CD4-positive, alpha-beta T cell (primary cell): ENCODE measurements at regions not wholly inside any gene's neighbourhood (a gene's known extent, or its start where the extent isn't known, plus 50 kb on each side); places are given as distances from the start of the nearest gene placed in this dataset.

ENCODE experiments used
- ATAC-seq: fragments of 200-7000 bp; cut with Tn5 transposase; one replicate; pipeline ENCODE4 v1.10.0; 2022; ENCODE audit warnings: mild to moderate bottlenecking; ENCODE audit not compliant: poor library complexity
- CTCF ChIA-PET: fragments of 350-600 bp; sonication (Branson Sonifier 250); formaldehyde crosslinking; loops from one replicate; lab custom pipeline; 2021; ENCODE audit warnings: antibody characterized with exemption, inconsistent platforms; lab: Charles Lee
- POLR2A ChIA-PET: fragments of 350-600 bp; sonication (Branson Sonifier 250); formaldehyde crosslinking; loops from one replicate; lab custom pipeline; 2021; ENCODE audit warnings: antibody characterized with exemption, inconsistent platforms; lab: Charles Lee
- DNase-seq, 14 experiments: peaks; one replicate each; pipeline ENCODE4 v3.0.0-alpha.2; 2013 to 2020; ENCODE audit warnings: mixed read lengths in 2 of 14
- H3K27ac ChIP-seq, 2 donors: one replicate each; pipeline versions ENCODE4 v1.5.1 to v1.7.0; 2013; ENCODE audit warnings: low read length in 2 of 2, low read depth in 1 of 2, mild to moderate bottlenecking in 1 of 2
- H3K27me3 ChIP-seq, 2 experiments: 1 replicate in 1 of 2; 2 replicates in 1 of 2; pipeline versions ENCODE4 v1.6.1 to v1.7.0; 2013; ENCODE audit warnings: low read length in 2 of 2, control low read depth in 1 of 2, mild to moderate bottlenecking in 1 of 2, moderate library complexity in 1 of 2; ENCODE audit not compliant: insufficient read depth in 2 of 2, control insufficient read depth in 1 of 2
- H3K36me3 ChIP-seq: one replicate; pipeline ENCODE4 v1.6.1; 2013; ENCODE audit warnings: low read length, control low read depth; ENCODE audit not compliant: insufficient read depth
- H3K4me1 ChIP-seq: one replicate; pipeline ENCODE4 v1.6.1; 2013; ENCODE audit warnings: low read length, control low read depth; ENCODE audit not compliant: insufficient read depth
- H3K4me3 ChIP-seq: one replicate; pipeline ENCODE4 v1.5.1; 2013; ENCODE audit warnings: mild to moderate bottlenecking, low read length, moderate library complexity
- H3K9me3 ChIP-seq, 2 experiments: 1 replicate in 1 of 2; 2 replicates in 1 of 2; pipeline versions ENCODE4 v1.6.1 to v1.7.0; 2013; ENCODE audit warnings: low read length in 2 of 2, mild to moderate bottlenecking in 2 of 2, control low read depth in 1 of 2, moderate library complexity in 1 of 2; ENCODE audit not compliant: control insufficient read depth in 1 of 2, insufficient read depth in 1 of 2
- H3K27ac Mint-ChIP-seq: one replicate; pipeline ENCODE4 v1.8.0; 2020; ENCODE audit warnings: mixed read lengths
- H3K27me3 Mint-ChIP-seq: one replicate; pipeline ENCODE4 v1.8.0; 2021; ENCODE audit warnings: mixed read lengths
- H3K36me3 Mint-ChIP-seq: one replicate; pipeline ENCODE4 v1.8.0; 2021; ENCODE audit warnings: low read depth, mixed read lengths
- H3K4me1 Mint-ChIP-seq: one replicate; pipeline ENCODE4 v1.8.0; 2021; ENCODE audit warnings: low read depth, mixed read lengths
- H3K4me3 Mint-ChIP-seq: one replicate; pipeline ENCODE4 v1.8.0; 2020; ENCODE audit warnings: mild to moderate bottlenecking, mixed read lengths
- H3K9me3 Mint-ChIP-seq: one replicate; pipeline ENCODE4 v1.8.0; 2020; ENCODE audit warnings: mixed read lengths
- intact Hi-C, 2 experiments: fragments of 100-400 bp; cut with DNase I in 1 of 2; cut with micrococcal nuclease in 1 of 2; formaldehyde crosslinking; loops; one replicate each; pipeline versions ENCODE4 v1.15.1 to v1.9.0; 2023 to 2025; cut with DNase I, micrococcal nuclease
- TF ChIP-seq, protein P1 (sequence below): fragments of 200-600 bp; IDR thresholded peaks from one replicate; pipeline ENCODE4 v1.8.0; 2022; ENCODE audit warnings: antibody characterized with exemption, mild to moderate bottlenecking

DNA sequence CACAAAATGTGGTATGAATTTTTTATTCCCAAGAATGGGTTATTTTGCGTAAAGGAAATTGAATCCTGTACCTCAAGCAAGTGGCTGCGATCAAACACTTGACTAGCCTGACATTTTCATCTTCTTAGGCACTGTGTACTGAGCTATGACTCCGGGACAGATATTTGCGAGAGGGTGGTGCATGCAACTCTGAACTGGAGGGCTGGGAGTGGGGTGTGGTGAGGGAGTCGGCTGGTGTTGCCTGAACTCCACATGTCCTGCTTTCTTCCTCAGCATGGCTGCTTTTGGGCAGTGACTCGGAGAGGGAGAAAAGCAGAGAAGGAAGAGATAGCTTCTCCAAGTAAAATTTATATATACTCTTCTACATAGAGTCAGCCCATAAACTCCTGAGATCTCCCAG lies 68.5 kb upstream of the GATB start:
- intact Hi-C loops, result no loop called here
- Histone ChIP-seq H3K36me3 (no peaks in the 10 kb centered on the region), H3K4me1 (no peaks in the 10 kb centered on the region), H3K27me3 (no peaks in the 10 kb centered on the region), H3K4me3 (no peak overlapping the region), H3K27ac (no peak overlapping the region), H3K9me3 (no peaks in the 10 kb centered on the region)
- DNase-seq, result no peak
- H3K27me3 Mint-ChIP-seq, result no peaks in the 10 kb centered on the region
- no peaks in the 10 kb centered on the region for H3K9me3 Mint-ChIP-seq
- no peaks in the 10 kb centered on the region for H3K36me3 Mint-ChIP-seq
- H3K27ac Mint-ChIP-seq, result no peak overlapping the region
- ChIA-PET CTCF (no interaction called here), POLR2A (no interaction called here)
- no peak overlapping the region for H3K4me3 Mint-ChIP-seq
- H3K4me1 Mint-ChIP-seq, result no peaks in the 10 kb centered on the region
- ATAC-seq, result no peak
- TF ChIP-seq, protein P1, sequence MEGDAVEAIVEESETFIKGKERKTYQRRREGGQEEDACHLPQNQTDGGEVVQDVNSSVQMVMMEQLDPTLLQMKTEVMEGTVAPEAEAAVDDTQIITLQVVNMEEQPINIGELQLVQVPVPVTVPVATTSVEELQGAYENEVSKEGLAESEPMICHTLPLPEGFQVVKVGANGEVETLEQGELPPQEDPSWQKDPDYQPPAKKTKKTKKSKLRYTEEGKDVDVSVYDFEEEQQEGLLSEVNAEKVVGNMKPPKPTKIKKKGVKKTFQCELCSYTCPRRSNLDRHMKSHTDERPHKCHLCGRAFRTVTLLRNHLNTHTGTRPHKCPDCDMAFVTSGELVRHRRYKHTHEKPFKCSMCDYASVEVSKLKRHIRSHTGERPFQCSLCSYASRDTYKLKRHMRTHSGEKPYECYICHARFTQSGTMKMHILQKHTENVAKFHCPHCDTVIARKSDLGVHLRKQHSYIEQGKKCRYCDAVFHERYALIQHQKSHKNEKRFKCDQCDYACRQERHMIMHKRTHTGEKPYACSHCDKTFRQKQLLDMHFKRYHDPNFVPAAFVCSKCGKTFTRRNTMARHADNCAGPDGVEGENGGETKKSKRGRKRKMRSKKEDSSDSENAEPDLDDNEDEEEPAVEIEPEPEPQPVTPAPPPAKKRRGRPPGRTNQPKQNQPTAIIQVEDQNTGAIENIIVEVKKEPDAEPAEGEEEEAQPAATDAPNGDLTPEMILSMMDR, result no peak

DNA sequence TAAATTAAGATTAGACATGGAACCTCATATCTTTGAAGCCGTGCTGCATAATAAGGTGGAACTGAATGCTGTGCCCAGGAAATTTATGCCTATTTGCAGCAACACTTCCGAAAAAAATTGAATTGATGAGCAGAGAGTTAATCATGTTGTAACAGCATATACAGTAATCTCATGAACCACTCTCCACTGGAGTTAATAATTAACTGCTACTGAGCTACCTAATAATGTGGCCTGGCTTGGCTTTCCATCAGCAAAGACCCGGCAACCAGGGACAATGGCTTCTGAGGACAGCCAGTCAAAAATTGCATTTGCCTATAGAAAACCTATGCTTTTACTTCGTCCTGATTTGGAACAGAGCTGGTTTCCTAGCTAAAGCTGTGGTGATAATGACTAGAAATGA lies 63.8 kb upstream of the GATB start:
- no peak overlapping the region for H3K4me3 ChIP-seq
- no peaks in the 10 kb centered on the region for H3K9me3 ChIP-seq
- H3K27ac Mint-ChIP-seq, result no peak overlapping the region
- H3K4me1 Mint-ChIP-seq, result no peaks in the 10 kb centered on the region
- no peak overlapping the region for H3K27ac ChIP-seq
- H3K9me3 Mint-ChIP-seq, result no peaks in the 10 kb centered on the region
- POLR2A ChIA-PET, result no interaction called here
- intact Hi-C loops, result no loop called here
- DNase-seq (no peak), ATAC-seq (no peak)
- no peaks in the 10 kb centered on the region for H3K36me3 ChIP-seq
- H3K36me3 Mint-ChIP-seq, result no peaks in the 10 kb centered on the region
- no peak overlapping the region for H3K4me3 Mint-ChIP-seq
- H3K27me3 ChIP-seq, result no peaks in the 10 kb centered on the region
- CTCF ChIA-PET, result interaction anchor here (1.4 kb wide), 1 partner anchor 23 kb away, joined by 3 read pairs; no protein-coding TSS in a partner anchor
- H3K4me1 ChIP-seq, result no peaks in the 10 kb centered on the region
- TF ChIP-seq, protein P1, result no peak
- H3K27me3 Mint-ChIP-seq, result no peaks in the 10 kb centered on the region

DNA sequence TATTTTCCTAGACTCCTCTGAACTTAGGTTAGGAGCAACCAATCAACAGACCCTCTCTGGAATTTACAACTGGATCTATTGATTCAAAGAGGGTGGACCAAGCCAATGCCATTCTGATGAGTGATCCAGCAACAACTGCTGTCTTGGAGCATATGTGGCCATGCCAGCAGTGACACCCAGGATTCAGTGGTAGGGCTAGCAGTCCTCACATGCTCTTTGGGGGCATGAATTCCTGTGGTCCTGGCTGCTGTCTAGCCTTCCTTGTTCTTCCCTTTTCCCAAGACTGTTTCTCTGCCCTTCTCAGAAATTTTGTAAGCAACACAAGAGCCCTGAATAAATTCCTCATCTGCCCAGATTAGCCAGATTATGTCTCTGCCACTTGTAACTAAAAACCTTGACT lies 61.5 kb upstream of the GATB start:
- H3K4me3 Mint-ChIP-seq, result no peak overlapping the region
- TF ChIP-seq, protein P1, result no peak

More for the DNA sequence above, 61.5 kb upstream of the GATB start:
- Mint-ChIP-seq H3K4me1 (no peaks in the 10 kb centered on the region), H3K27me3 (no peaks in the 10 kb centered on the region), H3K9me3 (no peaks in the 10 kb centered on the region), H3K27ac (no peak overlapping the region), H3K36me3 (no peaks in the 10 kb centered on the region)
- ChIA-PET CTCF (no interaction called here), POLR2A (no interaction called here)
- no peak for ATAC-seq
- DNase-seq, result no peak
- H3K36me3 ChIP-seq, result no peaks in the 10 kb centered on the region
- H3K27me3 ChIP-seq, result no peaks in the 10 kb centered on the region
- no peaks in the 10 kb centered on the region for H3K9me3 ChIP-seq
- H3K4me1 ChIP-seq, result no peaks in the 10 kb centered on the region
- no peak overlapping the region for H3K27ac ChIP-seq
- intact Hi-C loops, result no loop called here
- no peak overlapping the region for H3K4me3 ChIP-seq
